Cardiac muscle cell (in vitro differentiated cells and primary cell): ENCODE measurements at regions not wholly inside any gene's neighbourhood (a gene's known extent, or its start where the extent isn't known, plus 50 kb on each side); places are given as distances from the start of the nearest gene placed in this dataset.
A peak's percentile ranks its signal among the peaks of the same experiment; 100 is the strongest.

Experiments used
- DNase-seq, 2 donors: peaks; one replicate each; pipeline versions ENCODE4 v3.0.0 to v3.0.0-alpha.2; 2010 to 2017; ENCODE audit warnings: low read depth in 1 of 2, low spot score in 1 of 2
- H3K27ac ChIP-seq: fragments of 200-600 bp; sonication (generic); 2 replicates; pipeline ENCODE4 v1.5.1; 2016
- H3K27me3 ChIP-seq: fragments of 200-600 bp; sonication (generic); 2 replicates; pipeline ENCODE4 v1.6.0; 2016; ENCODE audit warnings: control low read depth
- H3K36me3 ChIP-seq: fragments of 200-600 bp; sonication (generic); 2 replicates; pipeline ENCODE4 v1.5.1; 2016; ENCODE audit warnings: control low read depth
- H3K4me1 ChIP-seq: fragments of 200-600 bp; sonication (generic); 2 replicates; pipeline ENCODE4 v1.8.1; 2017; ENCODE audit warnings: low read depth, mild to moderate bottlenecking, mixed run types
- H3K4me3 ChIP-seq: fragments of 200-600 bp; sonication (generic); 2 replicates; pipeline ENCODE4 v1.5.1; 2016; ENCODE audit warnings: mild to moderate bottlenecking
- H3K9me3 ChIP-seq: fragments of 200-600 bp; sonication (generic); 2 replicates; pipeline ENCODE4 v1.5.1; 2017; ENCODE audit warnings: low read depth, mild to moderate bottlenecking, control low read depth
- CTCF ChIP-seq: IDR thresholded peaks from 2 replicates; pipeline ENCODE4 v1.5.1; 2012; ENCODE audit warnings: low read depth, mild to moderate bottlenecking, low read length

- no peaks in the 10 kb centered on the region for H3K9me3 ChIP-seq
- H3K4me3 ChIP-seq: no peak overlapping the region
- H3K36me3 ChIP-seq: no peaks in the 10 kb centered on the region
- no peak for DNase-seq
- H3K4me1 ChIP-seq: peaks cover 6% of the 10 kb centered on the region
- no peaks in the 10 kb centered on the region for H3K27me3 ChIP-seq
- TF ChIP-seq CTCF: no peak
- H3K27ac ChIP-seq: no peak overlapping the region
Observed at GRCh38 chr5:39505791-39506190, 81.0 kb upstream of the DAB2 start.

- H3K4me1 ChIP-seq: peaks cover 6% of the 10 kb centered on the region
- no peak for TF ChIP-seq CTCF
- no peak overlapping the region for H3K27ac ChIP-seq
- no peaks in the 10 kb centered on the region for H3K27me3 ChIP-seq
- H3K36me3 ChIP-seq: no peaks in the 10 kb centered on the region
- no peak for DNase-seq
- H3K4me3 ChIP-seq: no peak overlapping the region
- H3K9me3 ChIP-seq: no peaks in the 10 kb centered on the region
Observed at GRCh38 chr5:39505363-39505762, 80.6 kb upstream of the DAB2 start.

GRCh38 chr5:39503155-39503554 lies 78.4 kb upstream of the DAB2 start:
- no peaks in the 10 kb centered on the region for H3K36me3 ChIP-seq

GRCh38 chr5:39502704-39503103 lies 77.9 kb upstream of the DAB2 start:
- no peak for TF ChIP-seq CTCF
- Histone ChIP-seq H3K9me3 (no peaks in the 10 kb centered on the region), H3K4me1 (peaks cover 6% of the 10 kb centered on the region), H3K36me3 (no peaks in the 10 kb centered on the region), H3K4me3 (no peak overlapping the region), H3K27ac (no peak overlapping the region), H3K27me3 (no peaks in the 10 kb centered on the region)
- DNase-seq: no peak

More at GRCh38 chr5:39503155-39503554, 78.4 kb upstream of the DAB2 start:
- peaks cover 6% of the 10 kb centered on the region for H3K4me1 ChIP-seq
- no peak for TF ChIP-seq CTCF
- peak in 1 of 2 donors; percentile 88 for DNase-seq
- H3K27ac ChIP-seq: no peak overlapping the region
- no peak overlapping the region for H3K4me3 ChIP-seq
- H3K27me3 ChIP-seq: no peaks in the 10 kb centered on the region
- no peaks in the 10 kb centered on the region for H3K9me3 ChIP-seq

GRCh38 chr5:39501397-39501796 lies 76.6 kb upstream of the DAB2 start:
- no peak overlapping the region for H3K4me3 ChIP-seq
- DNase-seq: peak in 1 of 2 donors; percentile 81
- no peak overlapping the region for H3K27ac ChIP-seq
- no peaks in the 10 kb centered on the region for H3K27me3 ChIP-seq
- TF ChIP-seq CTCF: no peak
- H3K36me3 ChIP-seq: no peaks in the 10 kb centered on the region
- H3K4me1 ChIP-seq: peaks cover 6% of the 10 kb centered on the region
- H3K9me3 ChIP-seq: no peaks in the 10 kb centered on the region
